DOHH2 (cell line): ENCODE measurements at regions not wholly inside any gene's neighbourhood (a gene's known extent, or its start where the extent isn't known, plus 50 kb on each side); places are given as distances from the start of the nearest gene placed in this dataset.

ENCODE experiments used
- CTCF ChIP-seq: fragments of 200-600 bp; sonication (generic); IDR thresholded peaks from one replicate; pipeline ENCODE4 v1.5.1; 2014; ENCODE audit warnings: antibody characterized with exemption, mild to moderate bottlenecking, low read depth, low read length; ENCODE audit not compliant: poor library complexity, severe bottlenecking
- EZH2phosphoT487 ChIP-seq: fragments of 200-600 bp; sonication (generic); IDR thresholded peaks from 2 replicates; pipeline ENCODE4 v1.6.1; 2017; ENCODE audit warnings: borderline replicate concordance, mild to moderate bottlenecking, antibody characterized with exemption, low read length, moderate library complexity, mixed read lengths

GRCh38 chr11:121930004-121930965, 185.7 kb downstream of the BLID start:
- no peak for TF ChIP-seq CTCF
- no peak for TF ChIP-seq EZH2phosphoT487
